ENCODE measurements at regions not wholly inside any gene's neighbourhood (a gene's known extent, or its start where the extent isn't known, plus 50 kb on each side); places are given as distances from the start of the nearest gene placed in this dataset.
A peak's percentile ranks its signal among the peaks of the same experiment; 100 is the strongest.

GRCh38 chr10:76684968-76685367 lies 952.6 kb downstream of the KCNMA1 start:
- intact Hi-C loops (cut with DNase I; ENCODE audit: low total_unique reads), result no loop called here
- no peak for TF ChIP-seq POLR2A (IDR thresholded peaks at IDR 0.05)
- no peak for TF ChIP-seq CTCF (IDR thresholded peaks at IDR 0.05)
- no peak for TF ChIP-seq POLR2AphosphoS5 (IDR thresholded peaks at IDR 0.05)
- no peak for TF ChIP-seq EP300 (IDR thresholded peaks at IDR 0.05)
- Histone ChIP-seq H3K27ac (no peak overlapping the region), H3K9me3 (no peaks in the 10 kb centered on the region), H3K36me3 (no peaks in the 10 kb centered on the region), H3K4me3 (no peak overlapping the region), H3K27me3 (no peaks in the 10 kb centered on the region), H3K4me1 (no peaks in the 10 kb centered on the region)
- DNase-seq, result no peak
- 81 to 90% (median 89%) methylated on average over 5 of the region's 5 CpGs for WGBS, 5 donors

- H3K36me3 ChIP-seq, result no peaks in the 10 kb centered on the region
- 61 to 88% (median 79%) methylated on average over 1 of the region's 1 CpG for WGBS, 5 donors
- peaks cover 0 to 10% (median 4%) of the 10 kb centered on the region in 4 donors for H3K4me1 ChIP-seq
- no peaks in the 10 kb centered on the region for H3K27me3 ChIP-seq
- peak in 1 of 2 donors; percentile 42 for DNase-seq
- intact Hi-C loops (cut with DNase I; ENCODE audit: low total_unique reads), result no loop called here
- H3K4me3 ChIP-seq, result no peak overlapping the region
- H3K27ac ChIP-seq, result no peak overlapping the region
- no peaks in the 10 kb centered on the region for H3K9me3 ChIP-seq
- no peak for TF ChIP-seq POLR2A (IDR thresholded peaks at IDR 0.05)
- TF ChIP-seq POLR2AphosphoS5 (IDR thresholded peaks at IDR 0.05), result no peak
- TF ChIP-seq EP300 (IDR thresholded peaks at IDR 0.05), result no peak
- TF ChIP-seq CTCF (IDR thresholded peaks at IDR 0.05), result no peak
Measured at GRCh38 chr10:76681153-76681552, 956.5 kb downstream of the KCNMA1 start.

- Histone ChIP-seq H3K36me3 (no peaks in the 10 kb centered on the region), H3K27me3 (no peaks in the 10 kb centered on the region), H3K27ac (no peak overlapping the region), H3K4me1 (peaks cover 0 to 19% (median 8%) of the 10 kb centered on the region in 4 donors), H3K4me3 (no peak overlapping the region), H3K9me3 (no peaks in the 10 kb centered on the region)
- no peak for TF ChIP-seq EP300 (IDR thresholded peaks at IDR 0.05)
- TF ChIP-seq CTCF (IDR thresholded peaks at IDR 0.05), result no peak
- no peak for TF ChIP-seq POLR2AphosphoS5 (IDR thresholded peaks at IDR 0.05)
- no peak for TF ChIP-seq POLR2A (IDR thresholded peaks at IDR 0.05)
- no peak for DNase-seq
- 61 to 78% (median 70%) methylated on average over 2 of the region's 2 CpGs for WGBS, 5 donors
- intact Hi-C loops (cut with DNase I; ENCODE audit: low total_unique reads), result no loop called here
Measured at GRCh38 chr10:76679030-76679429, 958.6 kb downstream of the KCNMA1 start.

GRCh38 chr10:76675951-76676587 lies 961.5 kb downstream of the KCNMA1 start:
- 28 to 79% (median 68%) methylated on average over 4 of the region's 4 CpGs for WGBS, 5 donors
- no peaks in the 10 kb centered on the region for H3K27me3 ChIP-seq
- TF ChIP-seq EP300 (IDR thresholded peaks at IDR 0.05) (no peak), POLR2AphosphoS5 (IDR thresholded peaks at IDR 0.05) (peak in 1 of 3 donors; percentile 19)
- DNase-seq, result peak in 1 of 2 donors; percentile 73
- H3K36me3 ChIP-seq, result no peaks in the 10 kb centered on the region
- H3K4me3 ChIP-seq, result no peak overlapping the region
- H3K9me3 ChIP-seq, result no peaks in the 10 kb centered on the region
- H3K27ac ChIP-seq, result peak overlapping the region in 4 of 5 donors; percentile 47 to 70 (median 52)
- intact Hi-C loops (cut with DNase I; ENCODE audit: low total_unique reads), result no loop called here
- peaks cover 0 to 19% (median 8%) of the 10 kb centered on the region in 4 donors for H3K4me1 ChIP-seq

- no peak for DNase-seq
- no peaks in the 10 kb centered on the region for H3K36me3 ChIP-seq
- H3K4me3 ChIP-seq, result no peak overlapping the region
- H3K4me1 ChIP-seq, result peaks cover 0 to 19% (median 8%) of the 10 kb centered on the region in 4 donors
- peak overlapping the region in 4 of 5 donors; percentile 47 to 70 (median 52) for H3K27ac ChIP-seq
- H3K27me3 ChIP-seq, result no peaks in the 10 kb centered on the region
- H3K9me3 ChIP-seq, result no peaks in the 10 kb centered on the region
- TF ChIP-seq EP300 (IDR thresholded peaks at IDR 0.05) (no peak), POLR2A (IDR thresholded peaks at IDR 0.05) (no peak), CTCF (IDR thresholded peaks at IDR 0.05) (no peak), POLR2AphosphoS5 (IDR thresholded peaks at IDR 0.05) (no peak)
- 57 to 70% (median 66%) methylated on average over 3 of the region's 3 CpGs for WGBS, 5 donors
- intact Hi-C loops (cut with DNase I; ENCODE audit: low total_unique reads), result no loop called here
Measured at GRCh38 chr10:76675561-76675950, 962.1 kb downstream of the KCNMA1 start.
